ENCODE measurements at regions not wholly inside any gene's neighbourhood (a gene's known extent, or its start where the extent isn't known, plus 50 kb on each side); places are given as distances from the start of the nearest gene placed in this dataset.

- Mint-ChIP-seq H3K4me3 (ENCODE audit: unreplicated experiment) (no peak overlapping the region), H3K9me3 (ENCODE audit: unreplicated experiment) (no peaks in the 10 kb centered on the region), H3K4me1 (ENCODE audit: unreplicated experiment) (peaks cover 48% of the 10 kb centered on the region), H3K27me3 (ENCODE audit: unreplicated experiment) (no peaks in the 10 kb centered on the region), H3K36me3 (ENCODE audit: unreplicated experiment) (no peaks in the 10 kb centered on the region), H3K27ac (ENCODE audit: unreplicated experiment) (peak overlapping the region; percentile 75)
- no peak for TF ChIP-seq CTCF (IDR thresholded peaks at IDR 0.05)
- no peak for DNase-seq (ENCODE audit: extremely low spot score, unreplicated experiment)
Observed at GRCh38 chr9:115401756-115402327, 283.9 kb upstream of the TNC start.

GRCh38 chr9:115403753-115404152, 285.8 kb upstream of the TNC start:
- Mint-ChIP-seq H3K9me3 (ENCODE audit: unreplicated experiment) (peaks cover 2% of the 10 kb centered on the region), H3K27me3 (ENCODE audit: unreplicated experiment) (no peaks in the 10 kb centered on the region), H3K4me1 (ENCODE audit: unreplicated experiment) (peaks cover 40% of the 10 kb centered on the region), H3K27ac (ENCODE audit: unreplicated experiment) (peak overlapping the region; percentile 25), H3K4me3 (ENCODE audit: unreplicated experiment) (no peak overlapping the region), H3K36me3 (ENCODE audit: unreplicated experiment) (peaks cover 5% of the 10 kb centered on the region)
- no peak for DNase-seq (ENCODE audit: extremely low spot score, unreplicated experiment)
- TF ChIP-seq CTCF (IDR thresholded peaks at IDR 0.05), result no peak

GRCh38 chr9:115404311-115404710, 286.4 kb upstream of the TNC start:
- DNase-seq (ENCODE audit: extremely low spot score, unreplicated experiment), result no peak
- peak overlapping the region; percentile 35 for H3K27ac Mint-ChIP-seq (ENCODE audit: unreplicated experiment)
- no peak overlapping the region for H3K4me3 Mint-ChIP-seq (ENCODE audit: unreplicated experiment)
- TF ChIP-seq CTCF (IDR thresholded peaks at IDR 0.05), result no peak
- H3K27me3 Mint-ChIP-seq (ENCODE audit: unreplicated experiment), result no peaks in the 10 kb centered on the region
- peaks cover 8% of the 10 kb centered on the region for H3K9me3 Mint-ChIP-seq (ENCODE audit: unreplicated experiment)
- peaks cover 9% of the 10 kb centered on the region for H3K36me3 Mint-ChIP-seq (ENCODE audit: unreplicated experiment)
- H3K4me1 Mint-ChIP-seq (ENCODE audit: unreplicated experiment), result peaks cover 40% of the 10 kb centered on the region

- Mint-ChIP-seq H3K4me1 (ENCODE audit: unreplicated experiment) (peaks cover 46% of the 10 kb centered on the region), H3K9me3 (ENCODE audit: unreplicated experiment) (peaks cover 11% of the 10 kb centered on the region), H3K4me3 (ENCODE audit: unreplicated experiment) (no peak overlapping the region), H3K27ac (ENCODE audit: unreplicated experiment) (peak overlapping the region; percentile 84), H3K36me3 (ENCODE audit: unreplicated experiment) (peaks cover 9% of the 10 kb centered on the region), H3K27me3 (ENCODE audit: unreplicated experiment) (no peaks in the 10 kb centered on the region)
- DNase-seq (ENCODE audit: extremely low spot score, unreplicated experiment), result no peak
- TF ChIP-seq CTCF (IDR thresholded peaks at IDR 0.05), result no peak
Observed at GRCh38 chr9:115411516-115411915, 293.6 kb upstream of the TNC start.

- no peak for TF ChIP-seq CTCF (IDR thresholded peaks at IDR 0.05)
- H3K36me3 Mint-ChIP-seq (ENCODE audit: unreplicated experiment), result peaks cover 9% of the 10 kb centered on the region
- H3K9me3 Mint-ChIP-seq (ENCODE audit: unreplicated experiment), result peaks cover 11% of the 10 kb centered on the region
- no peak overlapping the region for H3K4me3 Mint-ChIP-seq (ENCODE audit: unreplicated experiment)
- H3K27me3 Mint-ChIP-seq (ENCODE audit: unreplicated experiment), result no peaks in the 10 kb centered on the region
- H3K27ac Mint-ChIP-seq (ENCODE audit: unreplicated experiment), result peak overlapping the region; percentile 84
- peaks cover 46% of the 10 kb centered on the region for H3K4me1 Mint-ChIP-seq (ENCODE audit: unreplicated experiment)
- DNase-seq (ENCODE audit: extremely low spot score, unreplicated experiment), result no peak
Observed at GRCh38 chr9:115411993-115412452, 294.1 kb upstream of the TNC start.
